CMK (cell line): ENCODE measurements at regions not wholly inside any gene's neighbourhood (a gene's known extent, or its start where the extent isn't known, plus 50 kb on each side); places are given as distances from the start of the nearest gene placed in this dataset.
"Not testable (repeated sequence)": the region's sequence is repeated elsewhere in the genome, so short reads cannot be mapped to it uniquely, and the experiment has no call there.

Source experiments
- DNase-seq: peaks from one replicate; pipeline ENCODE4 v3.0.0-alpha.2; 2010; ENCODE audit warnings: low read depth

GRCh38 chr17:77342656-77342990 is 201.9 kb downstream of the SEC14L1 start:
- not testable (repeated sequence) for DNase-seq

GRCh38 chr17:77343031-77343800 is 202.4 kb downstream of the SEC14L1 start:
- DNase-seq: no peak

GRCh38 chr17:77344038-77344437 is 203.3 kb downstream of the SEC14L1 start:
- no peak for DNase-seq

GRCh38 chr17:77345260-77345910 is 204.6 kb downstream of the SEC14L1 start:
- DNase-seq: no peak

GRCh38 chr17:77346765-77347164 is 206.0 kb downstream of the SEC14L1 start:
- DNase-seq: no peak

- no peak for DNase-seq
Measured at GRCh38 chr17:77347544-77347943, 206.8 kb downstream of the SEC14L1 start.

- DNase-seq: no peak
Measured at GRCh38 chr17:77349976-77350830, 209.4 kb downstream of the SEC14L1 start.

GRCh38 chr17:77352441-77352840 is 211.7 kb downstream of the SEC14L1 start:
- no peak for DNase-seq

GRCh38 chr17:77352996-77353395 is 212.2 kb downstream of the SEC14L1 start:
- no peak for DNase-seq

GRCh38 chr17:77353684-77354419 is 213.1 kb downstream of the SEC14L1 start:
- DNase-seq: no peak

GRCh38 chr17:77354420-77354669 is 213.6 kb downstream of the SEC14L1 start:
- DNase-seq: no peak

- DNase-seq: no peak
Measured at GRCh38 chr17:77354670-77355455, 214.1 kb downstream of the SEC14L1 start.

- no peak for DNase-seq
Measured at GRCh38 chr17:77356109-77356689, 215.4 kb downstream of the SEC14L1 start.

GRCh38 chr17:77356690-77357201 is 216.0 kb downstream of the SEC14L1 start:
- no peak for DNase-seq

- no peak for DNase-seq
Measured at GRCh38 chr17:77358801-77359200, 218.0 kb downstream of the SEC14L1 start.

GRCh38 chr17:77359236-77359635 is 218.5 kb downstream of the SEC14L1 start:
- DNase-seq: no peak

GRCh38 chr17:77361986-77362620 is 221.3 kb downstream of the SEC14L1 start:
- no peak for DNase-seq

- DNase-seq: peak; percentile 54
Measured at GRCh38 chr17:77363821-77364361, 223.1 kb downstream of the SEC14L1 start.

- DNase-seq: no peak
Measured at GRCh38 chr17:77364381-77364911, 223.7 kb downstream of the SEC14L1 start.
